IMR-90 (cell line): ENCODE measurements at regions not wholly inside any gene's neighbourhood (a gene's known extent, or its start where the extent isn't known, plus 50 kb on each side); places are given as distances from the start of the nearest gene placed in this dataset.

Experiments used
- ATAC-seq: fragments of 200-7000 bp; cut with Tn5 transposase; 2 replicates; pipeline ENCODE4 v1.9.1; 2020; ENCODE audit warnings: low read depth, mild to moderate bottlenecking, moderate library complexity
- BruUV-seq: library from RNA; stranded (reverse); fragments of 400-500 nt; replicated peaks from 2 replicates; lab custom pipeline; 2021; lab: Mats Ljungman, UMichigan
- CTCF ChIA-PET: fragments of 300-600 bp; formaldehyde crosslinking; extraction: SDS; loops from one replicate; lab custom pipeline; 2021; ENCODE audit warnings: antibody characterized with exemption; lab: Yijun Ruan, JAX
- POLR2A ChIA-PET: fragments of 300-600 bp; sonication (Branson Sonifier 250); formaldehyde crosslinking; loops from one replicate; lab custom pipeline; 2022; ENCODE audit warnings: antibody characterized with exemption; ENCODE audit not compliant: unreplicated experiment; lab: Charles Lee
- DNase-seq: peaks from one replicate; pipeline ENCODE4 v3.0.0; 2013
- H2AFZ ChIP-seq: replicated peaks from 2 replicates; pipeline ENCODE3; 2013; ENCODE audit warnings: low read length, mild to moderate bottlenecking; ENCODE audit not compliant: poor library complexity
- H2AK5ac ChIP-seq: 2 replicates; pipeline ENCODE4 v1.6.1; 2013; ENCODE audit warnings: low read depth, low read length, inconsistent platforms
- H2AK9ac ChIP-seq: replicated peaks from 2 replicates; pipeline ENCODE3; 2013; ENCODE audit warnings: mild to moderate bottlenecking, low read depth, low read length, moderate library complexity; ENCODE audit not compliant: poor library complexity
- H2BK120ac ChIP-seq: 2 replicates; pipeline ENCODE4 v1.6.1; 2013; ENCODE audit warnings: low read depth, low read length, inconsistent platforms
- H2BK15ac ChIP-seq: 3 replicates; pipeline ENCODE4 v1.6.1; 2013; ENCODE audit warnings: low read depth, low read length, inconsistent platforms
- H2BK20ac ChIP-seq: 2 replicates; pipeline ENCODE4 v1.6.1; 2013; ENCODE audit warnings: low read depth, mild to moderate bottlenecking, inconsistent platforms, low read length, moderate library complexity
- H2BK5ac ChIP-seq: 2 replicates; pipeline ENCODE4 v1.6.1; 2013; ENCODE audit warnings: mild to moderate bottlenecking, low read depth, low read length, inconsistent platforms; ENCODE audit not compliant: poor library complexity, severe bottlenecking
- H3K14ac ChIP-seq: replicated peaks from 2 replicates; pipeline ENCODE4 v1.6.1; 2013; ENCODE audit warnings: low read depth, low read length, inconsistent platforms
- H3K18ac ChIP-seq: 2 replicates; pipeline ENCODE4 v1.6.1; 2013; ENCODE audit warnings: low read depth, low read length, control low read depth
- H3K23ac ChIP-seq: 2 replicates; pipeline ENCODE4 v1.6.1; 2013; ENCODE audit warnings: low read depth, low read length, inconsistent platforms
- H3K27ac ChIP-seq: 2 replicates; pipeline ENCODE4 v1.5.1; 2013; ENCODE audit warnings: mild to moderate bottlenecking, control low read depth, low read length; ENCODE audit not compliant: insufficient read depth
- H3K27me3 ChIP-seq: 2 replicates; pipeline ENCODE4 v1.6.1; 2013; ENCODE audit warnings: low read length; ENCODE audit not compliant: control insufficient read depth, insufficient read depth
- H3K36me3 ChIP-seq: 2 replicates; pipeline ENCODE4 v1.6.1; 2013; ENCODE audit warnings: low read length, mixed read lengths; ENCODE audit not compliant: control insufficient read depth, insufficient read depth
- H3K4ac ChIP-seq: 2 replicates; pipeline ENCODE4 v1.6.1; 2013; ENCODE audit warnings: low read depth, low read length, inconsistent platforms
- H3K4me1 ChIP-seq: 2 replicates; pipeline ENCODE4 v1.6.1; 2013; ENCODE audit warnings: low read length, mixed read lengths; ENCODE audit not compliant: control insufficient read depth, insufficient read depth
- H3K4me2 ChIP-seq: 2 replicates; pipeline ENCODE4 v1.6.1; 2013; ENCODE audit warnings: low read depth, mild to moderate bottlenecking, control low read depth, low read length, moderate library complexity
- H3K4me3 ChIP-seq: 2 replicates; pipeline ENCODE4 v1.5.1; 2013; ENCODE audit warnings: low read depth, mild to moderate bottlenecking, control low read depth, low read length, moderate library complexity; ENCODE audit not compliant: insufficient read depth
- H3K56ac ChIP-seq: 2 replicates; pipeline ENCODE4 v1.6.1; 2013; ENCODE audit warnings: low read length, inconsistent platforms; ENCODE audit not compliant: insufficient read depth; ENCODE audit errors: extremely low read depth
- H3K79me1 ChIP-seq, 2 experiments: 2 replicates each; pipeline ENCODE4 v1.6.1; 2013; ENCODE audit warnings: low read length in 2 of 2, inconsistent platforms in 1 of 2, low read depth in 1 of 2
- H3K9ac ChIP-seq: 2 replicates; pipeline ENCODE4 v1.6.1; 2013; ENCODE audit warnings: low read depth, low read length, control low read depth
- H3K9me1 ChIP-seq: 2 replicates; pipeline ENCODE4 v1.6.1; 2013; ENCODE audit warnings: low read length, inconsistent platforms; ENCODE audit not compliant: insufficient read depth
- H3K9me3 ChIP-seq: 2 replicates; pipeline ENCODE4 v1.6.1; 2013; ENCODE audit warnings: low read length; ENCODE audit not compliant: control insufficient read depth, insufficient read depth
- H4K20me1 ChIP-seq: 2 replicates; pipeline ENCODE4 v1.6.1; 2013; ENCODE audit warnings: low read length, inconsistent platforms; ENCODE audit not compliant: insufficient read depth
- H4K5ac ChIP-seq: 2 replicates; pipeline ENCODE4 v1.6.1; 2013; ENCODE audit warnings: mild to moderate bottlenecking, low read depth, low read length, control low read depth
- H4K8ac ChIP-seq, 2 experiments: 2 replicates each; pipeline ENCODE4 v1.6.1; 2013; ENCODE audit warnings: low read depth in 2 of 2, low read length in 2 of 2, control low read depth in 1 of 2, inconsistent platforms in 1 of 2
- H4K91ac ChIP-seq: 2 replicates; pipeline ENCODE4 v1.6.1; 2013; ENCODE audit warnings: low read depth, low read length, inconsistent platforms; ENCODE audit not compliant: insufficient read depth
- BHLHE40 ChIP-seq: fragments of 150-350 bp; IDR thresholded peaks from 2 replicates; pipeline ENCODE4 v1.6.1; 2016; ENCODE audit warnings: mild to moderate bottlenecking, low read depth, low read length
- POLR2A ChIP-seq: IDR thresholded peaks from 2 replicates; pipeline ENCODE4 v1.6.1; 2012; ENCODE audit warnings: mild to moderate bottlenecking, low read depth, low read length
- RAD21 ChIP-seq: IDR thresholded peaks from 2 replicates; pipeline ENCODE4 v1.6.1; 2012; ENCODE audit warnings: low read length, improper control_type of control experiment
- WGBS, 2 experiments: methylation state at CpG; one replicate each; pipeline versions ENCODE4 v1.1.5 to v1.1.7; 2013; ENCODE audit warnings: missing lambda C conversion rate in 2 of 2; ENCODE audit not compliant: insufficient read length in 1 of 2; ENCODE audit errors: extremely low coverage in 2 of 2; 5-methylcytosine and 5-hydroxymethylcytosine counted together
- dilution Hi-C: fragments of 300-500 bp; cut with HindIII; formaldehyde crosslinking; loops from one replicate; pipeline ENCODE4 v1.14.3; 2018; ENCODE audit warnings: low sequenced_read_pairs; ENCODE audit not compliant: unreplicated experiment
- in situ Hi-C: fragments of 300-500 bp; cut with MboI; formaldehyde crosslinking; loops from 3 replicates; pipeline ENCODE4 v1.14.3; 2019; ENCODE audit warnings: low sequenced_read_pairs, inconsistent platforms, mixed read lengths
- intact Hi-C: fragments of 100-400 bp; cut with micrococcal nuclease; formaldehyde crosslinking; loops from 2 replicates; pipeline ENCODE4 v1.10.0; 2022

GRCh38 chrX:13483773-13484172, 85.6 kb upstream of the EGFL6 start:
- H2BK5ac ChIP-seq = no peak overlapping the region
- H2AK9ac ChIP-seq = no peak overlapping the region
- no peak overlapping the region for H4K8ac ChIP-seq
- H4K91ac ChIP-seq = peak overlapping the region; percentile 15; the same call in 1 of the 2 replicates
- no peak overlapping the region for H3K4ac ChIP-seq
- intact Hi-C loops (loop anchor here (10.0 kb wide), 2 partner anchors 259 to 1949 kb away; no protein-coding TSS in a partner anchor), in situ Hi-C loops (loop anchor here (10.0 to 25.0 kb wide), 3 partner anchors 371 to 671 kb away; no protein-coding TSS in a partner anchor), dilution Hi-C loops (no loop called here)
- H2AK5ac ChIP-seq = no peak overlapping the region
- no peak for DNase-seq
- no peak overlapping the region for H3K27ac ChIP-seq
- no peak overlapping the region for H3K9ac ChIP-seq
- H3K18ac ChIP-seq = no peak overlapping the region
- H2AFZ ChIP-seq = no peak overlapping the region
- BruUV-seq = no TSS peak
- TF ChIP-seq BHLHE40 (no peak), POLR2A (no peak), RAD21 (no peak)
- H2BK20ac ChIP-seq = no peak overlapping the region; the same call in 1 of the 2 replicates
- no peak overlapping the region for H3K4me3 ChIP-seq
- no peaks in the 10 kb centered on the region for H3K36me3 ChIP-seq
- no peak overlapping the region for H3K4me2 ChIP-seq
- H4K5ac ChIP-seq = no peak overlapping the region
- H3K56ac ChIP-seq = no peak overlapping the region
- no peaks in the 10 kb centered on the region for H4K20me1 ChIP-seq
- H2BK15ac ChIP-seq = no peak overlapping the region
- POLR2A ChIA-PET = no interaction called here
- H3K9me1 ChIP-seq = no peaks in the 10 kb centered on the region
- H3K14ac ChIP-seq = no peak overlapping the region
- H3K27me3 ChIP-seq = no peaks in the 10 kb centered on the region; the same call in 1 of the 2 replicates
- H3K4me1 ChIP-seq = peaks cover 2% of the 10 kb centered on the region; the same call in 1 of the 2 replicates
- CTCF ChIA-PET = no interaction called here
- no CpG with 5 or more reads among the region's 3 CpGs for WGBS, 2 experiments
- H3K9me3 ChIP-seq = no peaks in the 10 kb centered on the region
- no peak for ATAC-seq
- peak overlapping the region; percentile 1; the same call in 1 of the 2 replicates for H2BK120ac ChIP-seq
- no peaks in the 10 kb centered on the region for H3K79me1 ChIP-seq
- H3K23ac ChIP-seq = no peak overlapping the region
